Upper lobe of left lung (tissue), 4 donors: ENCODE measurements at regions not wholly inside any gene's neighbourhood (a gene's known extent, or its start where the extent isn't known, plus 50 kb on each side); places are given as distances from the start of the nearest gene placed in this dataset.

Experiments
- CTCF ChIP-seq, 6 experiments: fragments of 450-650 bp in 4 of 6; fragments of 200-600 bp in 2 of 6; sonication (generic) in 2 of 6; IDR thresholded peaks; one replicate each; pipeline ENCODE4 v1.5.1; 2016 to 2019; ENCODE audit warnings: antibody characterized with exemption in 6 of 6
- POLR2A ChIP-seq, 4 donors: fragments of 450-650 bp; IDR thresholded peaks; one replicate each; pipeline ENCODE4 v1.5.1; 2016 to 2017; ENCODE audit warnings: antibody characterized with exemption in 4 of 4, mild to moderate bottlenecking in 2 of 4

- TF ChIP-seq CTCF (IDR thresholded peaks at IDR 0.05) (no peak), POLR2A (IDR thresholded peaks at IDR 0.05) (no peak)
Observed at GRCh38 chr17:12592941-12593340, 72.7 kb upstream of the MYOCD start.
